ENCODE measurements at regions not wholly inside any gene's neighbourhood (a gene's known extent, or its start where the extent isn't known, plus 50 kb on each side); places are given as distances from the start of the nearest gene placed in this dataset.

DNA sequence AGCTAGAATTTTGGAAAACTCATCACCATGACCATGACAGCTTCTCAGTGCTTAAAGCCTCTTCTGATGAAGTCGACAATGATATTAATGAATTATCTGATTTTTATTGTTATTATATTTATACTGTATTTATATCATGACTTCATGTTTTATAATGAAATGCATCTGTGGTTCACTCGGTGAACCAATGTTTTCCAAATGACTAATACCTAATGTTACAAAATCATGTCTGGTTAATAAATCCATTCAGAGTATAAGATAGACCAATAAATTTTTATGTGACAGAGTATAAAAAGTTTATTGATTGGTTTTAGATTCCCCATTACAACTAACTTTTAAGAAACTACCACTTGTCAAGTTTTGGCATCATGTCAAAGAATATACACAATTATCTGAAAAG lies 416.5 kb downstream of the MLLT3 start:
- TF ChIP-seq, protein P1, sequence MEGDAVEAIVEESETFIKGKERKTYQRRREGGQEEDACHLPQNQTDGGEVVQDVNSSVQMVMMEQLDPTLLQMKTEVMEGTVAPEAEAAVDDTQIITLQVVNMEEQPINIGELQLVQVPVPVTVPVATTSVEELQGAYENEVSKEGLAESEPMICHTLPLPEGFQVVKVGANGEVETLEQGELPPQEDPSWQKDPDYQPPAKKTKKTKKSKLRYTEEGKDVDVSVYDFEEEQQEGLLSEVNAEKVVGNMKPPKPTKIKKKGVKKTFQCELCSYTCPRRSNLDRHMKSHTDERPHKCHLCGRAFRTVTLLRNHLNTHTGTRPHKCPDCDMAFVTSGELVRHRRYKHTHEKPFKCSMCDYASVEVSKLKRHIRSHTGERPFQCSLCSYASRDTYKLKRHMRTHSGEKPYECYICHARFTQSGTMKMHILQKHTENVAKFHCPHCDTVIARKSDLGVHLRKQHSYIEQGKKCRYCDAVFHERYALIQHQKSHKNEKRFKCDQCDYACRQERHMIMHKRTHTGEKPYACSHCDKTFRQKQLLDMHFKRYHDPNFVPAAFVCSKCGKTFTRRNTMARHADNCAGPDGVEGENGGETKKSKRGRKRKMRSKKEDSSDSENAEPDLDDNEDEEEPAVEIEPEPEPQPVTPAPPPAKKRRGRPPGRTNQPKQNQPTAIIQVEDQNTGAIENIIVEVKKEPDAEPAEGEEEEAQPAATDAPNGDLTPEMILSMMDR (IDR thresholded peaks at IDR 0.05): no peak
- no peak for TF ChIP-seq ZFX (IDR thresholded peaks at IDR 0.05; ENCODE audit: borderline replicate concordance)

All from 22Rv1 (cell line).